ENCODE measurements at regions not wholly inside any gene's neighbourhood (a gene's known extent, or its start where the extent isn't known, plus 50 kb on each side); places are given as distances from the start of the nearest gene placed in this dataset.
"Not testable (repeated sequence)": the region's sequence is repeated elsewhere in the genome, so short reads cannot be mapped to it uniquely, and the experiment has no call there.

GRCh38 chr18:64674694-64675093, 525.8 kb upstream of the LINC00305 start:
- Mint-ChIP-seq H3K4me1 (ENCODE audit: low read depth) (no peaks in the 10 kb centered on the region), H3K9me3 (peaks cover 40% of the 10 kb centered on the region), H3K27me3 (ENCODE audit: insufficient read depth) (no peaks in the 10 kb centered on the region), H3K27ac (no peak overlapping the region), H3K4me3 (no peak overlapping the region), H3K36me3 (ENCODE audit: low read depth) (no peaks in the 10 kb centered on the region)
- TF ChIP-seq CTCF (IDR thresholded peaks at IDR 0.05): no peak
- no peak for DNase-seq

DNA sequence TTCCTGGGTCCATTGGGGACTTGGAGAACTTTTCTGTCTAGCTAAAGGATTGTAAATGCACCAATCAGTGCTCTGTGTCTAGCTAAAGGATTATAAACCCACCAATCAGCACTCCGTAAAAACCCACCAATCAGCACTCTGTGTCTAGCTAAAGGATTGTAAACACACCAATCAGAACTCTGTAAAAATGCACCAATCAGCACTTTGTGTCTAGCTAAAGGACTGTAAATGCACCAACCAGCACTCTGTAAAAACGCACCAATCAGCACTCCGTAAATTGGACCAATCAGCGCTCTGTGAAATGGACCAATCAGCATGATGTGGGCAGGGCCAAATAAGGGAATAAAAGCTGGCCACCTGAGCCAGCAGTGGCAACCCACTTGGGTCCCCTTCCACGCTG, 522.4 kb upstream of the LINC00305 start:
- not testable (repeated sequence) for H3K27me3 Mint-ChIP-seq (ENCODE audit: insufficient read depth); H3K4me1 Mint-ChIP-seq (ENCODE audit: low read depth); DNase-seq; H3K4me3 Mint-ChIP-seq; H3K27ac Mint-ChIP-seq; H3K36me3 Mint-ChIP-seq (ENCODE audit: low read depth)
- H3K9me3 Mint-ChIP-seq: peaks cover 48% of the 10 kb centered on the region

DNA sequence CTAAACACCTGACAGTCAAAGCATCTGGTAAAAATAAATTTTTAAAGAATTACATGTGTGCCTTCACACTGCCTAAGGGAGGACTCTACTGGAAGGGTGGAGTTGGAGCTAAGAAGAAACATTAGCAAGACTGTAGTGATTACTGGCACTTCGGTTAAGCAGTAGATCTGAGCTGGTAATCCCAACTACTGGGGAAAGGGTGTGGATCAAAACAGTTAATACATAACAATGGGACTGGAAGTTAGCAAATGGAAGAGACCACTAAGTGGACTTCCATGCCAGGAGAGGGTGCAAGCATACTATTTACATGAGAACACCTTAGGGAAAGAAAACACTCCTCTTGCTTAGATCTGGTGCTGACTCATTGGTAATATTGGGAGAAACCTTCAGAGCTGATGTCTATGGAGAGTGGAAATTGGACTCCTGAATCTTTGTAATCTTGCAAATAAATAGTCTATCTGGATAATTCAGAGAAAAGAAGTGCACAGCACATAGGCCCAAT, 519.6 kb upstream of the LINC00305 start:
- no peak for TF ChIP-seq CTCF (IDR thresholded peaks at IDR 0.05)
- no peak overlapping the region for H3K4me3 Mint-ChIP-seq
- peaks cover 36% of the 10 kb centered on the region for H3K9me3 Mint-ChIP-seq

GRCh38 chr18:64663086-64663485, 514.2 kb upstream of the LINC00305 start:
- TF ChIP-seq CTCF (IDR thresholded peaks at IDR 0.05): no peak
- Mint-ChIP-seq H3K4me3 (no peak overlapping the region), H3K4me1 (ENCODE audit: low read depth) (no peaks in the 10 kb centered on the region), H3K9me3 (peaks cover 22% of the 10 kb centered on the region), H3K27ac (no peak overlapping the region), H3K27me3 (ENCODE audit: insufficient read depth) (no peaks in the 10 kb centered on the region), H3K36me3 (ENCODE audit: low read depth) (no peaks in the 10 kb centered on the region)
- DNase-seq: no peak

More for the DNA sequence above, 519.6 kb upstream of the LINC00305 start:
- Mint-ChIP-seq H3K27ac (no peak overlapping the region), H3K4me1 (ENCODE audit: low read depth) (no peaks in the 10 kb centered on the region), H3K36me3 (ENCODE audit: low read depth) (no peaks in the 10 kb centered on the region), H3K27me3 (ENCODE audit: insufficient read depth) (no peaks in the 10 kb centered on the region)
- DNase-seq: no peak

DNA sequence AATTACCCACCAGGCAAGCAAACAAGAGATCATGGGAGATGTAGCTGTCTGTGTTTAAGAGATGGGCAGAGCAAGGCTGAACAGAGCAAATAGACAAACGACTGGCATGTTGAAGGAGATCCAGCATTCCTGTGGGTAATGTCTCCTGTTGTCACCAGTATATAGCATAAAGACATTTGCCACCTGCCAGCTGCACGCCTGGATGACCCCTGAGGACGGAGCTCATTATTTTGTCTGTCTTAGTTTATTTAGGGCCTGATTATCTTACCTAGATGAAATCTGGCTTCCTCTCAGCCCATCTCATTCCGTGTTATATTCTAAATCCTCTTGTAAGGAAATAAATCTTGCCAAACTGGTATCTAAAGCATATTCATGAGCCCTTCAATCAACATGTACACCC, 510.3 kb upstream of the LINC00305 start:
- H3K4me3 Mint-ChIP-seq: no peak overlapping the region

DNA sequence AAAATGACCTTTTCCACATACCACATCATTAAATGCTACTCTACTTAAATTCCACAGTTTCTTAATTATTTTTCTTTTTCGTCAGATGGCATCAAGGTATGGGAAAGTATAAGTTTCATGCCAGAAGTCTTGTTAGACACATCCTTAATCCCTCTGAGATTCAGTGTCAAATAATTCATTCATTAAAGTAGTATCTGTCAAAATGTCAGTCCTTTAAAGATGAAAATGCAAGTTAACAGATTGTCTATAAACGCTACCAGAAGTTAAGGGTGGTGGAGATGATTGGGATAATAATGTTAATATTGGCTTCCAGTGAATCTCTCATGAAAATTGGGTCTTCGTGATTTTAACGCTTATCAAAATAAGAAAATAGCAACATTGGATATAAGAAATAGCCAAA, 504.2 kb upstream of the LINC00305 start:
- H3K36me3 Mint-ChIP-seq (ENCODE audit: low read depth): no peaks in the 10 kb centered on the region
- no peak for DNase-seq
- no peak overlapping the region for H3K4me3 Mint-ChIP-seq
- peaks cover 21% of the 10 kb centered on the region for H3K9me3 Mint-ChIP-seq
- H3K27me3 Mint-ChIP-seq (ENCODE audit: insufficient read depth): no peaks in the 10 kb centered on the region
- no peak overlapping the region for H3K27ac Mint-ChIP-seq
- H3K4me1 Mint-ChIP-seq (ENCODE audit: low read depth): no peaks in the 10 kb centered on the region
- TF ChIP-seq CTCF (IDR thresholded peaks at IDR 0.05): no peak

More for the DNA sequence above, 510.3 kb upstream of the LINC00305 start:
- no peak for TF ChIP-seq CTCF (IDR thresholded peaks at IDR 0.05)
- Mint-ChIP-seq H3K9me3 (peaks cover 28% of the 10 kb centered on the region), H3K4me1 (ENCODE audit: low read depth) (no peaks in the 10 kb centered on the region), H3K36me3 (ENCODE audit: low read depth) (no peaks in the 10 kb centered on the region), H3K27me3 (ENCODE audit: insufficient read depth) (no peaks in the 10 kb centered on the region), H3K27ac (no peak overlapping the region)
- DNase-seq: no peak
